ENCODE measurements at regions not wholly inside any gene's neighbourhood (a gene's known extent, or its start where the extent isn't known, plus 50 kb on each side); places are given as distances from the start of the nearest gene placed in this dataset.

DNA sequence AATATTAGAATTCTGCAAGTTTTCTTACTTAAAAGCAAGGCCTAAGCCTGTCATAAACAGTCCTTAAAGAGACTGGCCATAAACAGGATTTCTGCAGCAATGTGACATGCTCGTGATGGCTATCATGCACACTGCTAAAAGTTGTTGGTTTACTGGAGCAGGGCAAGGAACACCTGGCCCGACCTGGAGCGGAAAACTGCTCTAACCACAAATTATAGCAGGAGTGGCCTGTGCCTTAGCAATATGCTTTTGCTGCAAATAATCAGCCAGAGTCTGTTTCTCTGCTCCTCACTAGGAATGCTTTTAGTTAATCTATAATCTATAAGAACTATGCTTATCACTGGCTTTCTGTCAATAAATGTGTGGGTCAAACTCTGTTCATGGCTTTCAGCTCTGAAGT lies 322.9 kb upstream of the RPS23 start:
- H3K27me3 ChIP-seq (ENCODE audit: insufficient read depth, poor library complexity, severe bottlenecking), result no peaks in the 10 kb centered on the region
- H3K36me3 ChIP-seq (ENCODE audit: low read depth), result no peaks in the 10 kb centered on the region
- H3K9me3 ChIP-seq (ENCODE audit: severe bottlenecking), result no peaks in the 10 kb centered on the region
- no peak for DNase-seq (ENCODE audit: low spot score)
- ATAC-seq (ENCODE audit: low read depth), result no peak
- TF ChIP-seq CTCF (IDR thresholded peaks at IDR 0.05; ENCODE audit: poor library complexity, severe bottlenecking), result no peak
- H3K4me1 ChIP-seq (ENCODE audit: insufficient read depth, poor library complexity, severe bottlenecking), result no peaks in the 10 kb centered on the region
- no peak overlapping the region for H3K27ac ChIP-seq (ENCODE audit: poor library complexity, severe bottlenecking)
- H3K4me3 ChIP-seq (ENCODE audit: severe bottlenecking), result no peak overlapping the region

DNA sequence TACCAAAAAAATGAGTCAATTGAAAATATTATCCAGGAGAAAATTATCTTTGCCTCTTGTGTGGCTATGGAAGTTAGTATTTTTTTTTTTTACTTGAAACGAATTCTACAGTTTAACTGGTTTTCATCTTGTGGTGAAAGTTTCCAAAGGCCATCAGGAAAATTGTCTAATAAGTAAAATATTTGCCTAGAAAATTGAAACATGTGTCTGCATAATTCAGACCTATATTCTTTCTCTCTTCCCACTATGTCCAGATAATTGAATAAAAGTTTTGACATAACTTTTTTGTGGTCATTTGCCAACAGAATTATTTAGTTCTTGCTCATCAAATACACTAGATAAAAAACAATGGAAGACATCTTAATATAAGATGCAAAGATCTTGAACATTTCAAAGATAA lies 321.5 kb upstream of the RPS23 start:
- Histone ChIP-seq H3K36me3 (ENCODE audit: low read depth) (no peaks in the 10 kb centered on the region), H3K27me3 (ENCODE audit: insufficient read depth, poor library complexity, severe bottlenecking) (no peaks in the 10 kb centered on the region), H3K9me3 (ENCODE audit: severe bottlenecking) (no peaks in the 10 kb centered on the region), H3K4me1 (ENCODE audit: insufficient read depth, poor library complexity, severe bottlenecking) (no peaks in the 10 kb centered on the region), H3K4me3 (ENCODE audit: severe bottlenecking) (no peak overlapping the region), H3K27ac (ENCODE audit: poor library complexity, severe bottlenecking) (no peak overlapping the region)
- no peak for DNase-seq (ENCODE audit: low spot score)
- ATAC-seq (ENCODE audit: low read depth), result no peak
- no peak for TF ChIP-seq CTCF (IDR thresholded peaks at IDR 0.05; ENCODE audit: poor library complexity, severe bottlenecking)

DNA sequence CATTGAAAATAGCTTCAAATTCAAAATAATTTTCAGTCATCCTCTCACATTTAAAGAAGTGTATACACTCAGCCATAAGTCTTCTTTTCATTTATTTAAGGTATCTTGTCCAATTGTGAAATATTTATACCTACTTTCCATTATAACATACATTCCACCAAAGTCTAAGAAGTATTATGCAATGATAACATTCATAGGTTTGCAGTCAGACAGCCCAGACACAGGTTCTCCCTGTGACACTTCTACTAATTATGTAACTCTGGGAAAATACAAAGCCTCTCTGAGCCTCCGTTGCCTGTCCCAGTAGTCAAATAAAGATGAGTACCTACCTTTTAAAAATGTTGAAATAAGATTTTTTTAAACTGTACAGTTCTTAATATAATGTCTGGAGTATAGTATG lies 320.9 kb upstream of the RPS23 start:
- H3K27ac ChIP-seq (ENCODE audit: poor library complexity, severe bottlenecking), result no peak overlapping the region
- no peaks in the 10 kb centered on the region for H3K27me3 ChIP-seq (ENCODE audit: insufficient read depth, poor library complexity, severe bottlenecking)

GRCh38 chr5:82597437-82597836 lies 319.3 kb upstream of the RPS23 start:
- DNase-seq (ENCODE audit: low spot score) (no peak), ATAC-seq (ENCODE audit: low read depth) (no peak)
- Histone ChIP-seq H3K27ac (ENCODE audit: poor library complexity, severe bottlenecking) (no peak overlapping the region), H3K36me3 (ENCODE audit: low read depth) (no peaks in the 10 kb centered on the region), H3K4me3 (ENCODE audit: severe bottlenecking) (no peak overlapping the region), H3K9me3 (ENCODE audit: severe bottlenecking) (no peaks in the 10 kb centered on the region), H3K4me1 (ENCODE audit: insufficient read depth, poor library complexity, severe bottlenecking) (no peaks in the 10 kb centered on the region), H3K27me3 (ENCODE audit: insufficient read depth, poor library complexity, severe bottlenecking) (no peaks in the 10 kb centered on the region)
- no peak for TF ChIP-seq CTCF (IDR thresholded peaks at IDR 0.05; ENCODE audit: poor library complexity, severe bottlenecking)

More for the DNA sequence above, 320.9 kb upstream of the RPS23 start:
- TF ChIP-seq CTCF (IDR thresholded peaks at IDR 0.05; ENCODE audit: poor library complexity, severe bottlenecking), result no peak
- ATAC-seq (ENCODE audit: low read depth) (0 out of 3 replicates have a peak, but pooled peaks have one; percentile 29), DNase-seq (ENCODE audit: low spot score) (no peak)
- Histone ChIP-seq H3K4me1 (ENCODE audit: insufficient read depth, poor library complexity, severe bottlenecking) (no peaks in the 10 kb centered on the region), H3K36me3 (ENCODE audit: low read depth) (no peaks in the 10 kb centered on the region), H3K9me3 (ENCODE audit: severe bottlenecking) (no peaks in the 10 kb centered on the region), H3K4me3 (ENCODE audit: severe bottlenecking) (no peak overlapping the region)

- Histone ChIP-seq H3K27me3 (ENCODE audit: insufficient read depth, poor library complexity, severe bottlenecking) (no peaks in the 10 kb centered on the region), H3K4me1 (ENCODE audit: insufficient read depth, poor library complexity, severe bottlenecking) (no peaks in the 10 kb centered on the region), H3K36me3 (ENCODE audit: low read depth) (no peaks in the 10 kb centered on the region), H3K4me3 (ENCODE audit: severe bottlenecking) (no peak overlapping the region), H3K27ac (ENCODE audit: poor library complexity, severe bottlenecking) (no peak overlapping the region), H3K9me3 (ENCODE audit: severe bottlenecking) (no peaks in the 10 kb centered on the region)
- DNase-seq (ENCODE audit: low spot score), result no peak
- no peak for TF ChIP-seq CTCF (IDR thresholded peaks at IDR 0.05; ENCODE audit: poor library complexity, severe bottlenecking)
- no peak for ATAC-seq (ENCODE audit: low read depth)
Measured at GRCh38 chr5:82596451-82596850, 318.3 kb upstream of the RPS23 start.

All from RWPE2 (cell line).